AML-193 (cell line): ENCODE measurements at regions not wholly inside any gene's neighbourhood (a gene's known extent, or its start where the extent isn't known, plus 50 kb on each side); places are given as distances from the start of the nearest gene placed in this dataset.

Experiments
- DNase-seq, 2 experiments: peaks; one replicate each; lab custom pipeline; 2025; lab: John Stamatoyannopoulos, UW

DNA sequence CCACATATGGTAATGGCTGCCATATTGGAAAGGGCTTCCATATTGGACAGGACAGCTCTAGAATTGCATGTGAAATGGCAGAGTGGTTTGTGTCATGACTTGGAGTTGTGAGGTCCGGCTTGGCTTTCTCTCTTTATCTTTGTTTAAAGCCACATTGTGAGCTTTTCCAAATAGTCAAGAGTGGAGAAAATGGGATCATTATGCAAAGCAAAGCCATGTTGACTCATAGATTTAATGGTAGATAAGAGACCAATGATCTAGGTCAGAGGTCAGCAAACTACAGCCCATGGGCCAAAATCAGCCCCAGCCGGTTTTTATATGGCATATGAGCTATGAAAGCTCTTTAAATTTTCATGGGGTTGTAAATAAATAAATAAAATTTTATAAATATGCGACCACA, 449.1 kb downstream of the BCL11B start:
- DNase-seq = no peak

DNA sequence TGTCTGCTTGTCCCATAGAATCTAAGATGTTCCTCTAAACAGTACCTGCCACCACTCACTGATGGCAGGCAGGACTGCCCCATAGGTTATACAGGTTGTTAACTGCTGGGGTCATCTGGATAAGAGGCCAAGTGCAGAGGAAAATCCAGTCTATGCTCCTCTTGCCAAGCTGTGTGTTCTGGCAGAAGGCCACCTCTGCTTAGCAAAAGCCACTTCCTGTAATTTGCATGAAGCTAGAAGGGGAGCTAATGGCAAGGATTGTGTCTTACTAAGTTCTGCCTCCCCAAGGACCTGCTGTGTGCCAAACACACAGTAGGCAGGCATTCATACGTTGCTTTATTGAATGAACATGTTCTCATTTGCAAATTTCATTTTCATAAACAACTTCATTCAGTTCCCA, 445.4 kb downstream of the BCL11B start:
- DNase-seq = no peak

- DNase-seq = no peak
These were observed 437.9 kb downstream of the BCL11B start for GRCh38 chr14:98834119-98834518.

- no peak for DNase-seq
These were observed 436.8 kb downstream of the BCL11B start for GRCh38 chr14:98835051-98835824.

DNA sequence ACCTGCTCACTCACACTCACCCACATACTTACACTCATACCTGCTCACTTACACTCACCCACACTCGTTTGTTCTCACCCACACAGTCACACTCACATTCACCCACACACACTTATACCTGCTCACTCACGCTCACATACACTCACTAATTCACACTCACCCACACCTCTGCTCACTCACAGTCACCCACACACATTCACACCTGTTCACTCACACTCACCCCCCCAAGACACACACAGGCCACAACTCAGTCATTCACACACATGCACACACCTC, 436.2 kb downstream of the BCL11B start:
- no peak for DNase-seq

DNA sequence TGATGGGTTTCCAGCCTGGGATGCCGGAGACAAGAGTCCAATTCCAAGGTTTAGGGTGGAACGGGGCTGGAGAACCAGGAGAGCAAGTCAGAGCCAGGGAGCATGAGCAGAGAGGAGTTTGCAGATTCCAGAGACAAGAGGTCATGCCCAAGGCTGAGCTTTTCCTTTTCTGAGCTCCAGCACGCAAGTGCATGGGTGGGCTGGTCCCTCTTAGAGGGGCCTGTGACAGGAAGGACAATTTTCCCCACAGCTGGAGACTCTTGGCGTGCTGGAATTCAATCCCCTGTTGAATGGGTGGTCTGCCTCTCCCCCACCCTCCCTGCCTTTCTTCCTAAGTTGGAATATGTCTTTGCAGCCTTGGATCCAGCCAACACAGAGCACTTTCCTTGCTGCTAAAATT, 431.9 kb downstream of the BCL11B start:
- no peak for DNase-seq

DNA sequence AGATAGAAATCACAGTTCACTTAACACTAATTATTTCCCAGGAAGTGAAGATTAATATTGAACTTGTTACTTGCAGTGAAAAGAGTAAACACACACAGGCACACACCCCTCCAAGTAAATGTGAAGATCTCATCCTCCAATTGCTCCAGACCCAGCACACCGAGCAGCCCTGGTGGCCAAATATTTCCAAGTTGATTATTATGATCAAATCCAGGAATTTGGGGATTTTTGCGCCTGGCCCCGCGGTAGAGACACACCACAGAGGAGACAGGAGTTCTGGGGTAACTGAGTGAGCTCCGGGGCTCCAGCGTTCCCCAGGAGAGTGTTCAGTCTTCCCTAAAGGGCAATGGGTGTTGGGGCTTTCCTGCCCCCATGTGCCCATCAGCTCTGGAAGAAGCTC, 431.5 kb downstream of the BCL11B start:
- DNase-seq = no peak

DNA sequence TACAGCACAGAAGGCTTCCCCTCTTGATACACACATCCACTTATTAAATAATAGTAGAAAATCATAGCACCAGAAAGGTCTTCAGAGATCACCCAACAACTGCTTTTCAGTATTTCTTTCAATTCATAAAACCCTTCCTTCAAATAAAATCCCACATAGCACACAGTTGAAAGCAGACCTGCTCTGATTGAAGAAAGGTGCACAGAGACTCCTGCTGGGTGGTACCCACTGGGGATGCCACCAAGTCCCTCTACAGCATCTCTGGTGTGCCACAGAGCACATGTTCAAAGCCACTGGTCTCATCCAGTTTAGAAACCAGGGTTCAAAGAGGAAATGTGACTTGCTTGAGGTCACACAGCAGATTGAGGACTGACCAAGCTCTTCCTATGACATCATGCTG, 427.5 kb downstream of the BCL11B start:
- no peak for DNase-seq

DNA sequence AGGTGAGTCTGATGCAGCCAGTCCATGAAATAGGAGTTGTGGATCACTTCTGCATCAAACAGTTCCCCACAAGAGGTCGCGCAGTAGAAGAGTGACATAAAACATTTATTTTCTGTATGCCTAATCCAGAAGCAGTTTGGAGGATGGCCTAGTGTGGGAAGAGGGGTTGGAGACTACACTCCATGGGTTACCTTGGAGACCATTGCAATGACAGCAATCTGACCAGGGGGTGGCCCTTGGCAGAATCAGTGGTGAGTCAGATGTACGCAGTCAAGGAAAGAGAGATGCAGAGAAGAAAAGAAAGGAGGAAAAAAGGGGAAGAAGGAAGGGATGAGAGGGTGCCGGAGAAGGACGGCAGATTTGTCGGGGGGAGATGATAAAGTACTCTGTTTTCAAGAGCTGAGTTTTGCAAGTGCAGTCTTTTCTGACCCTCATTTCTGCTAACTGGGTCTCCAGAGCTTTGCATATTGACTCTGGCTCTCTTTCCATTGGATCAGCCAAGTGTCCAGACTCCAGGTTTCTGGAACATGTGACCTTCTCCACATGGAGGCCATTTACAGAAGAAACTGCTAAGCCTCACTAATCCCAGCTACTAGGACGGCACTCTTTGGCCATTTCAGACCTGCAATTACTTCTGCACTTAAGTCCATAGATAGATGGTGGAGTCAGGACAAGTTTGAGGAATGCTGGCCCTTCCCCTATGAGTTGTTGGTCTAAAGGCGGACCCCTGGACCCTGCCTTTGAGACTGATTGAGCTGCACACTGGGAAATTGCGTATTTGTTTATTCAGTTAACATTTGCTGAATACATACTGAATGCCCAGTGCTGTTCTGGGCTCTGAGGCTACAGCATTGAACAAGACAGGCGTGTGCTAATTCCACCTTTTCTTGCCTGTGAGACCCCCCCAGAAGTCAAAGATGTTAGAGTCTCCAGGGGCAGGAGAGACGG, 424.2 kb downstream of the BCL11B start:
- DNase-seq = no peak

GRCh38 chr14:98853063-98853729, 418.8 kb downstream of the BCL11B start:
- no peak for DNase-seq

DNA sequence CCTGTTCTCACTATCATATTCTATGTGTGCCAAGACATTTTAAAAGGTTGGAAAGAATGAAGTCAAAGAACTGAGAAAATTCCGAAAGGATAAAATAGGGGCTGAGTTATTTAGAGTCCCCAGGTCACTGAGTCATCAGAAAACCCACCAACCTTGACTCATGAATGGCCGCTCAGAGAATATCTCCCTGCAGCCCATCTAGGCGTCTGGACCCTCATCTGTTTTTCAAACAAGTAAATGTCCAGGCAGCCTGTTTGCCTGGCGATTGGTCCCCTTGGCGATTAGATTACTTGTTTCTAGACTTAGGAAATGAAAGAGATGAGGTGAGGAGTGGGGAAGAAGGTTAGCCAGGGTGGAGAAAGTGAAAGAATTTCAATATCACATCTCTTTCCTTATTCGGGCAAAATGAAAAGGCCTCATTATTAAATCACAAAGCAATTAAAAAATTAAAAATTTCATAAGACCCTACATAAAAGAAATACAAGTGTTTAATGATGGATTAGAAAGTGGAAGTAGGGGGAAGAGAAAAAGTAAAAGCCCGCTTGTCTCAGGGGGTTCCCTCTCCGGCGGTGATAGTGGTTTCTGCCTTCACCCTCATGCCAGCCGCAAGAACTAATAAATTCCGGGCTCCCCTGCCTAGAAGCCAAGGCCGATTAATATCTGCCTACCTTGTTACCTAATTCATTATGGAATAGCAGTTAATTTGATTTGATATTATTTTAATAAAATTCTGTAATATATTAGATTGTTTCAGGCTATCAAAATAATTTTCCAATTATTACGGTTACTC, 415.9 kb downstream of the BCL11B start:
- DNase-seq = no peak

- DNase-seq = no peak
These were observed 413.8 kb downstream of the BCL11B start for GRCh38 chr14:98858158-98858557.

DNA sequence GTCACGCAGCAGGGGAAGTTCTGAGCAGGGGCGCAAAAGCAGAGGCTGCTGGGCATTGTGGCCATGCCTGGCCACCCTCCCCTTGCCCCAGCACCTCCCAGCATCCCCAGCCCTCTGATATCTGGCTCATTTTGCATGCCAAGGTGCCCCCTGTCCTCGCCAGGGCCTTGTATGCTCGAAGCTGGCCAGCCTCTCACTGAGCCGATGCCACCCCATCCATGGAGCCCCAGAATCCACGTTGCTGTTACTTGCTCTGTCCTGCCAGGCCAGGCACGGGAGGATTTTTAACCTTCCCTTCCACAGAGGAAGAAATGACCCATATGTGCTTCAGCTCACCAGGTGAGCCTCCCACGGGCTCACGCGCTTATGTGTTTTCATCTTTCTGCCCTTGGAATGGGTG, 413.4 kb downstream of the BCL11B start:
- DNase-seq = no peak

DNA sequence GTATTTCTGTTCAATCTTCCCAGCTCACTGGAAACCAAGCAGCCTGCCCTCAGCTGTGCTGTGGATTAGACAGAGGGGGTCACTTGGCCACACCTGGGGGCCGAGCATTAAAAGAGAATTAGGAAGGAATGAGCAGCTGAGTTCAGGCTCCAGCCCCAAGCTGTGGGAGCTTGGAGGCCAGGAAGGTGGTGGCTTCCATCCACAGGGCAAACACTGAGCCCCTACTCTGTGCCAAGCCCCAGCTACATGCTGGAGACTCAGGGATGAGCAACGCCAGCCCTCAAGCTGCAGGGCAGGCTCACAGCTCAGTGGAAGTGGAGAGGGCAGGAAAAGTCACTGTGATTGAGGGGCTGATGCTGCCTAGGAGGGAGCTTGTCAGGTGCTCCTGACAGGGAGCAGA, 412.7 kb downstream of the BCL11B start:
- DNase-seq = no peak

DNA sequence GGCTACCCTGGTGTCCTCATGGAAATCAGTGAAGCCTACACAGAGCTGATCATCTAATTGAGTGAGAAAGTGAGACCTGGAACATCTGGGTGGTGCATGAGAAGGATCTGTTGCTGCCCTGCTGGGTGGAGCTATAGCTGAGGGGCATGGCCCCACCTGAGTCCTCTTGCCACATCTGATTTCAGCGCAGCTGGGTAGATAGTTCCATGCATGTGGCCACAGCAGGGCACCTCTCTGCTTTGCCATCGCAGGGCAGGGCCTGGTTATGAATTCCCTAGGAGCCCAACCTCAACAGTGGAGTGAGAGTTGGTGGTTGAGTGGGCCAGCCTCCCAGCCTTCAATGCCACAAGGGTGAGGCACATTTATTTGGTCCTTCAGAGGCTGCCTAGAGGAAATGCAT, 407.8 kb downstream of the BCL11B start:
- DNase-seq = no peak

DNA sequence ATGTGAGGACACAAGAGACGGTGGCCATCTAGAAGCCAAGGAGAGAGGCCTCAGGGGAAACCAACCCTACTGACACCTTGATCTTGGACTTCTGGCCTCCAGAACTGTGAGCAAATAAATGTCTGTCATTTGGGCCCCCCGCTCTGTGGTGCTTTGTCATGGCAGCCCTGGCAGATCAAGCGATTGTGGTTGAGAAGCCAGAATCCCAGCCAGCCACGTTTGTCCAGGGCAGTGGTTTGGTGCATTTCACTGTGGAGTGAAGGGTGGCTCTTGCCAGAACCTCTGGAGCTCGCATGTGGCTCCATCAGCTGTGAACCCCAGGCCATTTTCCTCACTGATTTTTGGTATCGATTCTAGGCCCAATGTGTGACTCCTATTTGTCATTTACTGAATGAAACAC, 404.9 kb downstream of the BCL11B start:
- no peak for DNase-seq

DNA sequence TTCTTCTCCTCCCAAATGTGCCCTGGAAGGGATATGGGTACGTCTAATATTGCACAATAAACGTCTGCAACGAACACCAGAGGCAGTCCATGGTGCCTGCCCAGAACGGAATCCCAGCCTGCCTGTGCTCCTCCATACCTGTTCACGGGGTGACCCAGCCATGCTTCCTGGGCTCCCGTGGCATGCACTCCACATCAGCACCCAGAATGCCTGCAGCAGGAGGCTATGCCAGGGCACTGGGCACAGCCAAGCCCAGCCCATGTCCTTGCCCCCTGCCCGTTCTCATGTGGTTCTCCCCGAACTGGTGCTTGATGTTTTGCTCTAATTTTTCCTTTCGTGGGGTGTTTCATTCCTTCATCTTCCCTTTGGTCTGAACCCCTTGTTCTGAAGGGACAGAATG, 404.3 kb downstream of the BCL11B start:
- no peak for DNase-seq

GRCh38 chr14:98868866-98869265, 403.1 kb downstream of the BCL11B start:
- DNase-seq = no peak

GRCh38 chr14:98871796-98872195, 400.2 kb downstream of the BCL11B start:
- DNase-seq = no peak

- no peak for DNase-seq
These were observed 394.9 kb downstream of the BCL11B start for GRCh38 chr14:98877065-98877464.

- DNase-seq = no peak
These were observed 393.7 kb downstream of the BCL11B start for GRCh38 chr14:98878282-98878681.

GRCh38 chr14:98886982-98887381, 385.0 kb downstream of the BCL11B start:
- DNase-seq = no peak
